ENCODE measurements at regions not wholly inside any gene's neighbourhood (a gene's known extent, or its start where the extent isn't known, plus 50 kb on each side); places are given as distances from the start of the nearest gene placed in this dataset.
A peak's percentile ranks its signal among the peaks of the same experiment; 100 is the strongest.

GRCh38 chr9:11968631-11969030 is 724.6 kb upstream of the TYRP1 start:
- no peak for TF ChIP-seq FOXP2 (optimal IDR thresholded peaks at IDR 0.05; ENCODE audit: borderline replicate concordance, extremely low read depth, extremely low read length, insufficient read depth)
- no peak for TF ChIP-seq SIN3A (IDR thresholded peaks at IDR 0.05; ENCODE audit: borderline replicate concordance, insufficient read depth, low read length)
- no peak for TF ChIP-seq REST (IDR thresholded peaks at IDR 0.05; ENCODE audit: insufficient read depth in 1 of 2, low read depth in 2 of 2, low read length in 2 of 2)
- TF ChIP-seq POLR2AphosphoS5 (IDR thresholded peaks at IDR 0.05; ENCODE audit: low read depth, low read length) = no peak
- TF ChIP-seq TAF1 (IDR thresholded peaks at IDR 0.05; ENCODE audit: borderline replicate concordance, insufficient read depth, low read length) = no peak

- TF ChIP-seq POLR2AphosphoS5 (IDR thresholded peaks at IDR 0.05; ENCODE audit: low read depth, low read length) (no peak), REST (IDR thresholded peaks at IDR 0.05; ENCODE audit: insufficient read depth in 1 of 2, low read depth in 2 of 2, low read length in 2 of 2) (no peak), SIN3A (IDR thresholded peaks at IDR 0.05; ENCODE audit: borderline replicate concordance, insufficient read depth, low read length) (no peak), TAF1 (IDR thresholded peaks at IDR 0.05; ENCODE audit: borderline replicate concordance, insufficient read depth, low read length) (no peak), FOXP2 (optimal IDR thresholded peaks at IDR 0.05; ENCODE audit: borderline replicate concordance, extremely low read depth, extremely low read length, insufficient read depth) (no peak)
Observed at GRCh38 chr9:11973011-11973410, 720.2 kb upstream of the TYRP1 start.

DNA sequence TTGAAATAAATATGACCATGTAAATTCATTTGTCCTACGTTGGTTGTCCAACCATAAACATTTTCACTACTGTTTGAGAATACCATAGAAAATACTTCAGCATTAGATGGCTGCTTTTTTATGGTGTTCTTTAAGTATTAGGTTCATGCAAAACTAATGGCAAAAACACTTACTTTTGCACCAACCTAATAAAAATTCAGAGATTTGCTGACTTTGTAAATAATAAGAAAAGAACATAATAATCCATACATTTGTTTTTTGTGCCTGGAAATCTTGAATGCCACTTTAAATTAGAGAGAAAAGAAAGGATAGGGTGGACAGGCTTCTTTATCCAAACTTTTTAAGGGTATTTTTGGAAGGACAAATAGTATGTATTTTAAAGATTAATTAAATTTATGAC is 719.7 kb upstream of the TYRP1 start:
- no peak for TF ChIP-seq TAF1 (IDR thresholded peaks at IDR 0.05; ENCODE audit: borderline replicate concordance, insufficient read depth, low read length)
- no peak for TF ChIP-seq FOXP2 (optimal IDR thresholded peaks at IDR 0.05; ENCODE audit: borderline replicate concordance, extremely low read depth, extremely low read length, insufficient read depth)
- no peak for TF ChIP-seq SIN3A (IDR thresholded peaks at IDR 0.05; ENCODE audit: borderline replicate concordance, insufficient read depth, low read length)
- no peak for TF ChIP-seq POLR2AphosphoS5 (IDR thresholded peaks at IDR 0.05; ENCODE audit: low read depth, low read length)

DNA sequence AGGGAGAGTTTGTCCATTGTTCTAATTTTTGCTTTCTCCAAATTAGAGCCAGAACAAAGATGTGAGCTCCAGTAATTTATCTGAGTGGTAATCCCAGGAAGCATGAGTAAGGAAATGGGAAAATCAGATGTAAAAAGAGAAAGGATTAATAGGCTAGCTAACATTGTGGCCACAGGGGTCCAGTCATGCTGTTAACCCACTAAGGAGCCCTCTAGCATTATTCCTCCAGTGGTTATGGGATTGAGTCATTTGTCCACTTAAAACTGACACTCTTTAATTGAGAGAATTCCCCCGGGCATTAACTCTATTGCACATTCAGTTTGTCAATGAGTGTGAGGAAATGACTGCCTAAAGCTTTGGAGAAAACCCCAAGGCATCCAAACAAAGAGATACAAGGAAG is 700.3 kb upstream of the TYRP1 start:
- TF ChIP-seq REST (IDR thresholded peaks at IDR 0.05; ENCODE audit: insufficient read depth in 1 of 2, low read depth in 2 of 2, low read length in 2 of 2) (peak in 1 of 2 experiments; percentile 66; a peak in 1 of 4 replicates), TAF1 (IDR thresholded peaks at IDR 0.05; ENCODE audit: borderline replicate concordance, insufficient read depth, low read length) (no peak)

- TF ChIP-seq TAF1 (IDR thresholded peaks at IDR 0.05; ENCODE audit: borderline replicate concordance, insufficient read depth, low read length) = no peak
- TF ChIP-seq POLR2AphosphoS5 (IDR thresholded peaks at IDR 0.05; ENCODE audit: low read depth, low read length) = no peak
Observed at GRCh38 chr9:12014488-12014887, 678.7 kb upstream of the TYRP1 start.

DNA sequence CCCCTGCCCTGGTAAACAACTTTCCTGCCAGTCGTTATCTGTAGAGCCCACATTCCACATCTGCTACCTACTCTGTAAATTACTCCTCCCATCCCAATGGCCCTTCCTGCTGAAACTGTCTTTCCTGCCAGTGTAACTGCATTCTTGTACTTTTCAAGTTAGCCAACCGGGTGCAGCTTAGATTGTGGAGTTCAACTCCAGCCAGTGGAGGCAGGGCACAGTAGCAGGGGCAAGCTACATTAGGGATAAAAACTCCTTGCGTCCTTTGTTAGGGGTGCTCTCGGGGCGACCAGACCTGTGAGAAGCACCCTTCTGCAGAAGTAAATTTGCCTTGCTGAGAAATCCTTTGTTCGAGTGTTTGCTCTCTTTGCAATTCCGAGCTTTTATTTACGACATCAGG is 639.0 kb upstream of the TYRP1 start:
- TF ChIP-seq REST (IDR thresholded peaks at IDR 0.05; ENCODE audit: insufficient read depth in 1 of 2, low read depth in 2 of 2, low read length in 2 of 2) (no peak), POLR2AphosphoS5 (IDR thresholded peaks at IDR 0.05; ENCODE audit: low read depth, low read length) (no peak), FOXP2 (optimal IDR thresholded peaks at IDR 0.05; ENCODE audit: borderline replicate concordance, extremely low read depth, extremely low read length, insufficient read depth) (no peak), SIN3A (IDR thresholded peaks at IDR 0.05; ENCODE audit: borderline replicate concordance, insufficient read depth, low read length) (no peak), TAF1 (IDR thresholded peaks at IDR 0.05; ENCODE audit: borderline replicate concordance, insufficient read depth, low read length) (no peak)

Data from PFSK-1 (cell line).